ENCODE measurements at regions not wholly inside any gene's neighbourhood (a gene's known extent, or its start where the extent isn't known, plus 50 kb on each side); places are given as distances from the start of the nearest gene placed in this dataset.

DNA sequence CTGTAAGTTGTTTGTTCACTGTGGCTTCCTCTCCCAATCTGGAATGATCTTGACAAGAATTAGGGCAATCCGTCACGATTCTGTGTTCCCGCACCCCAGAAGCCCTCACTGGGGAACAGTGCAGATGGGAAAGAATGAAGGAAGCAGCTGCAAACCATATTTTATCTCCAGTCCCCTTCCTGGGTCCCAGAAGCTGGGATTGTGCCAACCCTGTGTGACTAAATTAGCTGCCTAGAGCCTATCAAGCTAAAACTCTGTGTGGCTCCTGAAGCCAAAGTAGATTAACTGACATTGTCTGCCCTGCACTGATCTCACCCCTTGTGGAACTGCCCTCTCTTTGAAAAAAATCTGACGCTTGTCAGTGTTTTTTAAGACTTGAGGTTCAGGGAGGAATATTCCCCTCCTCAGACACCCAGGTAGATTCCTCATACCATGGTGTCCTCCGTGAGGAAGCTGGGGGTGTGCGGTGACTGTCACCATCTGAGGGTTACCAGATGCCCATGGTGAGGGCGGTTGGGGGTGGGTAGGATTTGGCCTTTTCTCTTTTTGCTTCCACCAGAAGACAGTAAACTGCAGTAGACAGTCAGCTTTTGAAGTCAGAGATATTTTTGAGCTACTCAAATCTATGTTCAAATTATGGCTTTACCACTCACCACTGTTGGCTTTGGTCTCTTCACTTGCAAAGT, 358.3 kb upstream of the TPM1 start:
- TF ChIP-seq, protein P1, sequence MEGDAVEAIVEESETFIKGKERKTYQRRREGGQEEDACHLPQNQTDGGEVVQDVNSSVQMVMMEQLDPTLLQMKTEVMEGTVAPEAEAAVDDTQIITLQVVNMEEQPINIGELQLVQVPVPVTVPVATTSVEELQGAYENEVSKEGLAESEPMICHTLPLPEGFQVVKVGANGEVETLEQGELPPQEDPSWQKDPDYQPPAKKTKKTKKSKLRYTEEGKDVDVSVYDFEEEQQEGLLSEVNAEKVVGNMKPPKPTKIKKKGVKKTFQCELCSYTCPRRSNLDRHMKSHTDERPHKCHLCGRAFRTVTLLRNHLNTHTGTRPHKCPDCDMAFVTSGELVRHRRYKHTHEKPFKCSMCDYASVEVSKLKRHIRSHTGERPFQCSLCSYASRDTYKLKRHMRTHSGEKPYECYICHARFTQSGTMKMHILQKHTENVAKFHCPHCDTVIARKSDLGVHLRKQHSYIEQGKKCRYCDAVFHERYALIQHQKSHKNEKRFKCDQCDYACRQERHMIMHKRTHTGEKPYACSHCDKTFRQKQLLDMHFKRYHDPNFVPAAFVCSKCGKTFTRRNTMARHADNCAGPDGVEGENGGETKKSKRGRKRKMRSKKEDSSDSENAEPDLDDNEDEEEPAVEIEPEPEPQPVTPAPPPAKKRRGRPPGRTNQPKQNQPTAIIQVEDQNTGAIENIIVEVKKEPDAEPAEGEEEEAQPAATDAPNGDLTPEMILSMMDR (conservative IDR thresholded peaks at IDR 0.05; ENCODE audit: low read length) = no peak
- no peak for TF ChIP-seq EZH2phosphoT487 (IDR thresholded peaks at IDR 0.05; ENCODE audit: borderline replicate concordance, low read depth, low read length)
